ENCODE measurements at regions not wholly inside any gene's neighbourhood (a gene's known extent, or its start where the extent isn't known, plus 50 kb on each side); places are given as distances from the start of the nearest gene placed in this dataset.

DNA sequence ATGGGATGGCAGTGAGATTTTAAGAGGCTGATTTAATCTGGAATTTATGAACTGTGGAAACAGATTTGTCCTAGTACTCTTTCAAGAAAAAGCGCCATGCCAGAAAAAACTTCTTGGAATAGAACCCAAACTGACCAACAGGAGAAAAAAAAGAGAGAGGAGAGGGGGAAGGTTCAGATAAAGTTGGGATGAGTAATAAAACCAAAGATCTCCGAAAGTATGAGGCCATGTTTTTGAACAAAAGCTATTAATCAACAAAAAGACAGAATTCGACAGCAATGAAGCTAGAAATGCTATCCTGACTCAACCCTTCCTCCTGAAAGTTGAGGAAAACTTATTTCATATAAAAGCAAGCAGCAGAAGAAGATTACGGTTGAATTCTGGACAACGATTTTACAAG lies 135.5 kb downstream of the CEMIP2 start:
- peaks cover 12% of the 10 kb centered on the region for H3K4me1 Mint-ChIP-seq
- no peaks in the 10 kb centered on the region for H3K9me3 Mint-ChIP-seq
- no peak overlapping the region for H3K4me3 Mint-ChIP-seq
- H3K36me3 Mint-ChIP-seq (ENCODE audit: low read depth), result no peaks in the 10 kb centered on the region
- ATAC-seq (ENCODE audit: low read depth), result no peak
- POLR2A ChIA-PET, result no interaction called here
- peaks cover 4% of the 10 kb centered on the region for H3K27me3 Mint-ChIP-seq
- no peak overlapping the region for H3K27ac Mint-ChIP-seq
- DNase-seq, result no peak
- CTCF ChIA-PET, result no interaction called here
- intact Hi-C loops (cut with micrococcal nuclease), result no loop called here
- TF ChIP-seq, protein P1, sequence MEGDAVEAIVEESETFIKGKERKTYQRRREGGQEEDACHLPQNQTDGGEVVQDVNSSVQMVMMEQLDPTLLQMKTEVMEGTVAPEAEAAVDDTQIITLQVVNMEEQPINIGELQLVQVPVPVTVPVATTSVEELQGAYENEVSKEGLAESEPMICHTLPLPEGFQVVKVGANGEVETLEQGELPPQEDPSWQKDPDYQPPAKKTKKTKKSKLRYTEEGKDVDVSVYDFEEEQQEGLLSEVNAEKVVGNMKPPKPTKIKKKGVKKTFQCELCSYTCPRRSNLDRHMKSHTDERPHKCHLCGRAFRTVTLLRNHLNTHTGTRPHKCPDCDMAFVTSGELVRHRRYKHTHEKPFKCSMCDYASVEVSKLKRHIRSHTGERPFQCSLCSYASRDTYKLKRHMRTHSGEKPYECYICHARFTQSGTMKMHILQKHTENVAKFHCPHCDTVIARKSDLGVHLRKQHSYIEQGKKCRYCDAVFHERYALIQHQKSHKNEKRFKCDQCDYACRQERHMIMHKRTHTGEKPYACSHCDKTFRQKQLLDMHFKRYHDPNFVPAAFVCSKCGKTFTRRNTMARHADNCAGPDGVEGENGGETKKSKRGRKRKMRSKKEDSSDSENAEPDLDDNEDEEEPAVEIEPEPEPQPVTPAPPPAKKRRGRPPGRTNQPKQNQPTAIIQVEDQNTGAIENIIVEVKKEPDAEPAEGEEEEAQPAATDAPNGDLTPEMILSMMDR (IDR thresholded peaks at IDR 0.05), result no peak

DNA sequence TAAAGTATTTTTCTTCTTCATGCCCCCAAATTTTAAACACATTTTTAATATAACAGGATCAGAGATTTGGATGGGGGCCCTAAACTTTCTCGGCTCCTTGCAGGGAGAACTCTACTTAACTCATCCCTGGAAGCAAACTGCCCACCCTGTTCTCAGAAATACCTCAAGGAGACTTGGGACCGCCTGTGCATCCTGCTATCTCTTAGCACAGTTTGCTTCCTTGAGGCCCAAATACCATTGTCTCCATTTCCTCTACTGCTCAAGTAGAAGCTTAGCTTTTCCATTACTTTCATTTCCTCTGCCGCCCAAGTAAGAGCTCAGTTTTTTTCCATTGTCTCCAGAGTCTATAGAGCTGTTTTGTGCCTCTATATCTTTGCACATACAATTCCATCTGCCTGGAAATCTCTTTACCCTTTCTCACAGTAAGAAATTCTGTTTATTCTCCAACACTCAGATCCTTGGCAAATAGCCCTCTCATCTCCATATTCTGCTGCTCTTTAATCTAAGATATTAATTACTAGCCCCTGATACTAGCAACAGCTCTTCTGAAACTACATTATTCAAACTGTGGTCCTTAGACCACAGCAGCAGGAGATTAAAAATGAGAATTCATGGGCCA lies 137.8 kb downstream of the CEMIP2 start:
- Mint-ChIP-seq H3K27ac (no peak overlapping the region), H3K4me1 (no peaks in the 10 kb centered on the region), H3K9me3 (no peaks in the 10 kb centered on the region), H3K36me3 (ENCODE audit: low read depth) (no peaks in the 10 kb centered on the region), H3K4me3 (no peak overlapping the region), H3K27me3 (peaks cover 4% of the 10 kb centered on the region)
- ChIA-PET CTCF (no interaction called here), POLR2A (no interaction called here)
- intact Hi-C loops (cut with micrococcal nuclease), result no loop called here
- ATAC-seq (ENCODE audit: low read depth), result no peak
- TF ChIP-seq, protein P1 (IDR thresholded peaks at IDR 0.05), result no peak
- DNase-seq, result no peak

DNA sequence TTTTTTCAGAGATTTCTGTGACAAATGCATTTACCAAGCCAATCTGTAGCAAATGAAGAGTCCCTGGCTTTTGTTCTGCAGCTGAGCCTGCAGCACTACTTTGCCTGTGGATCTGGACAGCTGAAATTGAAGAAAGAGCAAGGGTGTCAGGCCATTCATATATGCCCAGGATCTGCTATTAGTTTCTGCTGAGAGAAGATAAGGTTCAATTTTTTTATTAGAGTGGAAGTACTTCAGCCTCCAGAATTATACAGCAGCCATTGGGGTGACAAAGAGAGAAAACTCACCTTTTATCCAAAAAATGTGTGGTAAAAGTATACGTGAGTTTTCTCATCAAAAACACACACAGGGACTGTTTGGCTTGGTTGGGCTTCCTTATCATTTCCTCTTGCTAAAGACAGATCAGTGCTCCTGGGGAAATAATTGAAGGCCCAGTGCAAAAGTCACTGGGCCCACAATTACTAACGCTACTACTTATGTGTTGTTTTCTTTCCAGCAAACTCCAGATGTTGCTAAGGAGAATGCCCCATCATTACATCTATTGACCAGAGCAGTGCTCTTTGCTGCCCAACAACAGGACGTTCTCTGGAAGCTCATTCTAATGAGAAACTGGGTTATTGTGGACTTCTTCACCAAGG lies 138.6 kb downstream of the CEMIP2 start:
- ChIA-PET POLR2A (no interaction called here), CTCF (no interaction called here)
- intact Hi-C loops (cut with micrococcal nuclease), result loop anchor here (5.0 kb wide), 1 partner anchor 73 kb away; no protein-coding TSS in a partner anchor
- TF ChIP-seq, protein P1 (IDR thresholded peaks at IDR 0.05), result no peak
- Mint-ChIP-seq H3K27me3 (peaks cover 4% of the 10 kb centered on the region), H3K9me3 (no peaks in the 10 kb centered on the region), H3K4me1 (no peaks in the 10 kb centered on the region), H3K36me3 (ENCODE audit: low read depth) (no peaks in the 10 kb centered on the region), H3K4me3 (no peak overlapping the region), H3K27ac (no peak overlapping the region)
- no peak for DNase-seq
- ATAC-seq (ENCODE audit: low read depth), result no peak

DNA sequence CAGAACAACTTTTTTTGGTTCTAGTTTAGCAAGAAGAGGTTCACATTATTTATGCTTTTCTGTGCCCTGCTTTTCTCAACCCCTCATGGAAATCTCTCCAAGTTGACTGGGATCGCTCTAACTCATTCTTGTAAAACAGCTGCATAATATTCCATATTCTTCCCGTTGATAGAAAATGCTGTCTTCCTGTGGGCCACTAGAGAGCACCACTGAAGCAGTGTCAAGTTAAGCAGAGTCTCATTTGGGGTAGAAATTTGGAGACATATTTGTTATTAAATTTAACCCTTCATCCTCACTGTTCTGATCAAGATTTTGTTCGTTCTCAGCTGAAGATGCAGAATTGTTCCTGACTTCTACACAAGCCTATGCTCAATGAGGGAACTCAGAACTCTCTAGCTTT lies 140.1 kb downstream of the CEMIP2 start:
- no peak for DNase-seq
- Mint-ChIP-seq H3K27ac (no peak overlapping the region), H3K27me3 (peaks cover 4% of the 10 kb centered on the region), H3K36me3 (ENCODE audit: low read depth) (no peaks in the 10 kb centered on the region), H3K9me3 (no peaks in the 10 kb centered on the region), H3K4me1 (no peaks in the 10 kb centered on the region), H3K4me3 (no peak overlapping the region)
- POLR2A ChIA-PET, result interaction anchor here (1.5 kb wide), 1 partner anchor 140 kb away, joined by 3 read pairs; the partner anchor contains the start of gene CEMIP2
- no peak for ATAC-seq (ENCODE audit: low read depth)
- intact Hi-C loops (cut with micrococcal nuclease), result loop anchor here (5.0 kb wide), 1 partner anchor 74 kb away; no protein-coding TSS in a partner anchor
- TF ChIP-seq, protein P1 (IDR thresholded peaks at IDR 0.05), result no peak
- CTCF ChIA-PET, result interaction anchor here (1.0 to 1.4 kb wide), 5 partner anchors 16 to 189 kb away, joined by 3 to 5 read pairs (median 3); no protein-coding TSS in a partner anchor

DNA sequence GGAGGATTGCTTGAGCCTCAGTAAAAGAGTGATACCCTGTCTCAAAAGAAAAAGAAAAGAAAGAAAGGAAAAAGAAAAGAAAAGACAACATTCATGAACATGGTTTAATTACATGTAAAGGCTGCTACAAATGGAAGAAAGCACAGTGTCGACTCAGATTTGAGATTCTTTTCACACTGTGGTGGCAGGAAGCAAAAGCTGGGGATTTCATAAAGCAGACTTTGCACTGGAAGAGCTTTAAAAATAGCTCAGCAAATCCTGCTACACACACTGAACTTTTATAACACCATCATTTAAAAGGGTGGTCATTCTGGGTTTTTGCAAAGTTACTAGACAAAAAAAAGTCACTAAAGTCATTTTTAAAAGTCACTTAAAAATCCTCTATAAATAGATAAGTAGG lies 140.8 kb downstream of the CEMIP2 start:
- ATAC-seq (ENCODE audit: low read depth) (no peak), DNase-seq (no peak)
- no peak overlapping the region for H3K27ac Mint-ChIP-seq
- no peaks in the 10 kb centered on the region for H3K36me3 Mint-ChIP-seq (ENCODE audit: low read depth)
- H3K9me3 Mint-ChIP-seq, result no peaks in the 10 kb centered on the region
- TF ChIP-seq, protein P1 (IDR thresholded peaks at IDR 0.05), result no peak
- ChIA-PET CTCF (interaction anchor here (1.0 to 1.4 kb wide), 5 partner anchors 15 to 190 kb away, joined by 3 to 5 read pairs (median 3); no protein-coding TSS in a partner anchor), POLR2A (interaction anchor here (1.5 kb wide), 1 partner anchor 140 kb away, joined by 3 read pairs; the partner anchor contains the start of gene CEMIP2)
- no peaks in the 10 kb centered on the region for H3K4me1 Mint-ChIP-seq
- intact Hi-C loops (cut with micrococcal nuclease), result loop anchor here (5.0 kb wide), 1 partner anchor 75 kb away; no protein-coding TSS in a partner anchor
- H3K4me3 Mint-ChIP-seq, result no peak overlapping the region
- H3K27me3 Mint-ChIP-seq, result peaks cover 4% of the 10 kb centered on the region
